GM23248 (cell line): ENCODE measurements at regions not wholly inside any gene's neighbourhood (a gene's known extent, or its start where the extent isn't known, plus 50 kb on each side); places are given as distances from the start of the nearest gene placed in this dataset.

Source experiments
- EZH2 ChIP-seq: fragments of 200-600 bp; sonication (generic); IDR thresholded peaks from 2 replicates; pipeline ENCODE4 v1.6.1; 2018; ENCODE audit warnings: antibody characterized with exemption, mild to moderate bottlenecking; ENCODE audit not compliant: insufficient read depth, poor library complexity, severe bottlenecking
- EZH2phosphoT487 ChIP-seq: fragments of 200-600 bp; sonication (generic); IDR thresholded peaks from 2 replicates; pipeline ENCODE4 v1.6.1; 2018; ENCODE audit warnings: antibody characterized with exemption, moderate library complexity, mild to moderate bottlenecking, low read depth; ENCODE audit not compliant: insufficient read depth

DNA sequence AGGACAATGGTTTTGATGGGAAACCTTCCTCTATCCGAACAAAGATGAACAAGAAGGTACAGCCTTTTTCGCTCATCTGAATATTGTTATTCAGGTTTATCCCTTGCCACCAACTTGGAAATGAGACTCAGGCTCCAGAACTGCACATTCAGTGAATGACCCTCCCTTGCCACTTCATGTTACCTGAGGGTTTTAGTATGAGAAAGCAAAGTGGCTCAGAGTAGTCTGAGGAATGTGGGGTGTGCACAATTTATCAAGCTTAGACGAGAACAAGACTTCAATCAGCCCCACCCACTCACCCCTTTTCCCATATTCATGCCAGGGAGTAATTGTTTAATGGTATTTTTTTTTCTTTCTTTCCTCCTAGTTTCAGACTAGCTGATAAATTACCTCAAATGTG is 265.3 kb upstream of the POU1F1 start:
- no peak for TF ChIP-seq EZH2
- TF ChIP-seq EZH2phosphoT487, result no peak
